Erythroblast (primary cell): ENCODE measurements at regions not wholly inside any gene's neighbourhood (a gene's known extent, or its start where the extent isn't known, plus 50 kb on each side); places are given as distances from the start of the nearest gene placed in this dataset.

Experiments used
- GATA1 ChIP-seq: IDR thresholded peaks from 2 replicates; pipeline ENCODE4 v1.6.1; 2011; ENCODE audit warnings: low read depth, mild to moderate bottlenecking, control low read depth, low read length, moderate library complexity
- POLR2A ChIP-seq: IDR thresholded peaks from 2 replicates; pipeline ENCODE4 v1.6.1; 2011; ENCODE audit warnings: mild to moderate bottlenecking, low read length

DNA sequence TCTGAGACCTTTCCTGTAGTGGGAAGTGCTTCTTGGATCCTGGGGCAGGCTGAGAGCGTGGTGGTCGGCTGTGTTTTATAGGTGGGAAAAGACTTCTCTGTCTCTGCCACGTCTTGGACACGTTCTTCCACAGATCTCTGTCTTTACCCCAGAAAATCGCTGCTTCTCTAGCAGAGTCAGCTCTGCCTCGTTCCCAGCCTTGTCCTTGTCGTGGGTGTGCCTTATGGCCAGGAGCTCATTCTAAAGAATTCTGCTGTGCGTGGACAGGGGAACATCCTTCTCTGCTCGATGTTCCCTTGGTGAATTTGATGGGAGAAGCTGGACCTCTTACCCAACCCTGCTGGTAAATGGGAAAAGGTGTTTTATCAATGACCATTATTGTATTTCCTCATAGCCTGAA lies 433.1 kb upstream of the C2CD4B start:
- no peak for TF ChIP-seq POLR2A
- no peak for TF ChIP-seq GATA1
